RWPE1 (cell line): ENCODE measurements at regions not wholly inside any gene's neighbourhood (a gene's known extent, or its start where the extent isn't known, plus 50 kb on each side); places are given as distances from the start of the nearest gene placed in this dataset.

Experiments
- CTCF ChIA-PET: fragments of 350-600 bp; sonication (Branson Sonifier 250); formaldehyde crosslinking; extraction: SDS; loops from one replicate; lab custom pipeline; 2021; lab: Yijun Ruan, JAX
- POLR2A ChIA-PET: fragments of 400-600 bp; formaldehyde crosslinking; extraction: SDS; loops from one replicate; lab custom pipeline; 2020; ENCODE audit warnings: antibody characterized with exemption; ENCODE audit not compliant: low non-redundant PET; lab: Yijun Ruan, JAX
- DNase-seq: peaks from one replicate; pipeline ENCODE4 v3.0.0; 2012; ENCODE audit warnings: low spot score
- H3K27ac ChIP-seq: fragments of 450-650 bp; 2 replicates; pipeline ENCODE4 v1.5.1; 2017
- TF ChIP-seq, protein P1 (sequence below): fragments of 450-650 bp; conservative IDR thresholded peaks from 2 replicates; pipeline ENCODE4 v1.5.1; 2017; ENCODE audit warnings: low read depth, mild to moderate bottlenecking

DNA sequence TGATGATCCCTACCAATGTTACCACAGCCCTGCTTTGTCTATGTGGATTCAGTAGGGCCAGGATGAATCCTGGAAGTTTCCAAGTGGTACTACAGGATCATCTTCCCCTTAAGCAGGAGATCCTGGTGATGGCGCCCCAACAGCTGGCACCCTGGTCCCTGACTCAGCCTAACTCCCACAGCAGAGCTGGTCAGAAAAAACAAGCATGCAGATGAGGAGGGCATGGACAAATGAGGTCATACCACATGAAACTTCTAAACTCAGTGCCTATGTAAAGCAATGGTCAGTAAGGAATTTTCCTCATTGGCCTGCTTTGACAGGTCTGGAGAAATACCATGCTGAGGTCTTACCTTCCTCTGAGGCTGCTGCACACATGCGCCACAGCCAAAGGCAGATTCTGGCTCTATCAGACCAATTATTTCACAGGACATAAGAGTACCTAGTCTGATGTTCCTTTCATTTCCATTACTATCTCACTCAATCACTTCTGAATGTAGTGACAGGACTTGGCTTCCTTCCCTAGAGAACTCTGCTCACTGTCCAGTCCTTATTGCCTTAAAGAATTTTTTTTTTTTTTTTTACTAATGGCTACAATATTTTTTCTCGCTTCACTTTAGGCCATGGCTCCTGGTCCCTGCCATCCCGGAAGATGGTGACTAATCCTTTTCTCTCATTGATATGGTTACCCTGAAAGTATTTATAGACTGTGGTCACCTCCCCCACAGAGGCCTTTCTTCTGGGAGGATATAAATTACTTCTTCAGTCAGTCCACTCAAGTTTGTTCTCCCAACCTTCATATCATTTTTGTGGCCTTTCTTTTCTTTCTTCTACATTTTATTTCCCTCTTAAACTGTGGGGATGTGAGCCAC is 525.2 kb upstream of the PSMD7 start:
- CTCF ChIA-PET = no interaction called here
- no peak for DNase-seq
- POLR2A ChIA-PET = no interaction called here
- H3K27ac ChIP-seq = no peak overlapping the region
- TF ChIP-seq, protein P1, sequence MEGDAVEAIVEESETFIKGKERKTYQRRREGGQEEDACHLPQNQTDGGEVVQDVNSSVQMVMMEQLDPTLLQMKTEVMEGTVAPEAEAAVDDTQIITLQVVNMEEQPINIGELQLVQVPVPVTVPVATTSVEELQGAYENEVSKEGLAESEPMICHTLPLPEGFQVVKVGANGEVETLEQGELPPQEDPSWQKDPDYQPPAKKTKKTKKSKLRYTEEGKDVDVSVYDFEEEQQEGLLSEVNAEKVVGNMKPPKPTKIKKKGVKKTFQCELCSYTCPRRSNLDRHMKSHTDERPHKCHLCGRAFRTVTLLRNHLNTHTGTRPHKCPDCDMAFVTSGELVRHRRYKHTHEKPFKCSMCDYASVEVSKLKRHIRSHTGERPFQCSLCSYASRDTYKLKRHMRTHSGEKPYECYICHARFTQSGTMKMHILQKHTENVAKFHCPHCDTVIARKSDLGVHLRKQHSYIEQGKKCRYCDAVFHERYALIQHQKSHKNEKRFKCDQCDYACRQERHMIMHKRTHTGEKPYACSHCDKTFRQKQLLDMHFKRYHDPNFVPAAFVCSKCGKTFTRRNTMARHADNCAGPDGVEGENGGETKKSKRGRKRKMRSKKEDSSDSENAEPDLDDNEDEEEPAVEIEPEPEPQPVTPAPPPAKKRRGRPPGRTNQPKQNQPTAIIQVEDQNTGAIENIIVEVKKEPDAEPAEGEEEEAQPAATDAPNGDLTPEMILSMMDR = no peak

DNA sequence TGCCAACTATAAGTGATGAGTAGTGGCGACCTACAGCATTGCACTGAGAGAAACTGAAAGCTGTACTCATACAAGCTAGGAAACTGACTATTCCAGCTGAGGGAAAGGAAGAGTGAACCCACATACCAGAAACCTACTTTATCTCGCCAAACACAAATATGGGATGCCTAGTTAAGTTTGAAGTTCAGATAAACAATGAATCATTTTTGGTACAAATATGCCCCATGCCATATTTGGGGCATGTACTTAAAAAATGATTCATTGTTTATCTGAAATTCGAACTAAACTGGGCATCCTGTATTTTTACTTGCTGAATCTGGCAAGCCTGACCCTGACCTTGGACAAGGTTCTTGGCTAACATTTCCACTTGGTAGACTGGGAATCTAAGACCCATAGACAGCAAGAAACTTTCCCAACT is 527.8 kb upstream of the PSMD7 start:
- ChIA-PET CTCF (no interaction called here), POLR2A (no interaction called here)

DNA sequence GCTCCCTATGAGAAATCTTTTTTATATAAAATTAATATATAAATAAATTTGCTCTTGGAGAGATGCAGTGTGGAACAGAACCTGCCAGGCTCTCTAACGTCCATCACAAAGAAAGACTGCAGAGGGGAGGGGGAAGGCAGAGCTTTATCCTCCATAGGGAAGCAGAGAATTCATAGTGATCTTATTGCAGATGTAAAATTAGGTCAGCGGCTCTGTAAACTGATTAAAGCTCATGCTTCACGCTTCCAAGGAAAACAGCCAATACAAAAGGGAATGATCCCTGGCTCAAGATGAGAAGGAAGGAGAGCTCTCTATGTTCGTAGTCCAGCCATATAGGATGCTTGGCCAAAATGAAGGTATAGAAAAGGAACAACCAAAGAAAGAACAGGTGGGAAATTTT is 532.3 kb upstream of the PSMD7 start:
- no peak overlapping the region for H3K27ac ChIP-seq
- no peak for DNase-seq
- CTCF ChIA-PET = no interaction called here
- POLR2A ChIA-PET = no interaction called here
- TF ChIP-seq, protein P1 = no peak

More for the DNA sequence above, 527.8 kb upstream of the PSMD7 start:
- DNase-seq = no peak
- no peak overlapping the region for H3K27ac ChIP-seq
- TF ChIP-seq, protein P1 = no peak

DNA sequence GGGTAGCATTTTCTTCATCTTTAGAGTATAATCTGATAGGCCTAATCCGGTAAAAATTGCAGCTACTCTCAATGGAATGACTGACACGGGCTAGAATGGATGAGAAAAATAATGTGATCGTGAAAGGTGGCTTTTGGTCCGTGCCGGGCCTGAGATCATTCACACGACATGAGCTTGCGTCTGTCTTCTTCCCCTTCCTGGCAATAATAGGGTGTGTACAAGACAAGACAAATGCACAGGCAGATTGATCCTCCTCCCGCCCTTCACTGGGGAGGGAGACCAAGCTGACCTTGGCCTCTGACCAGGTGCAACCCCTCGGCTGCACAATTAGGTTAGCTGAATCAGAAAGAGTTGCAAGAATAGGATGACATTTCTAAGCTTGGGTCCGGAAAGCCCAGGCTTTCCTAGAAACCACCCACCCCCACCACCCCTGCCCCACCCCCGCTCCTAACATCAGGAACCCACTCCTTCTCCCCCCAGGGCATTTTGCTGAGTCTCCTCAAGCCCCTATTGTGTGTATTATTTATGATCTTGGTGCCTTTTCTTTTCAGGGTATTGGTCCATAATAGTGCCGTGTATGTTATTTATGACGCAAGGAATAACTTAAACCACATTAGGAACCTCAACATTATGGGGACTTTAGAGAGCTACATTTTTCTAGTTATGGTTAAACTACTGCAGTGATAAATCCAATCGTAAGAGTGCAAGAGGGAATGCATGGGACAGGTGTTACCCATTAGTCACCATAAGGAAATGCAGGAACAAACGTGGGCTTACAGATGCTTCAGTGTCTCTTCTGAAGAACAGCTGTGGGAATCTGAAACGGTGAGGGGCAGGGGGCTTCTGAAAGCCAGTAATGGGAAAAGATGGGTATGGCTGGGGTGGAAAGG is 540.1 kb upstream of the PSMD7 start:
- DNase-seq = no peak
- ChIA-PET POLR2A (no interaction called here), CTCF (no interaction called here)
- H3K27ac ChIP-seq = no peak overlapping the region
- TF ChIP-seq, protein P1 = no peak

DNA sequence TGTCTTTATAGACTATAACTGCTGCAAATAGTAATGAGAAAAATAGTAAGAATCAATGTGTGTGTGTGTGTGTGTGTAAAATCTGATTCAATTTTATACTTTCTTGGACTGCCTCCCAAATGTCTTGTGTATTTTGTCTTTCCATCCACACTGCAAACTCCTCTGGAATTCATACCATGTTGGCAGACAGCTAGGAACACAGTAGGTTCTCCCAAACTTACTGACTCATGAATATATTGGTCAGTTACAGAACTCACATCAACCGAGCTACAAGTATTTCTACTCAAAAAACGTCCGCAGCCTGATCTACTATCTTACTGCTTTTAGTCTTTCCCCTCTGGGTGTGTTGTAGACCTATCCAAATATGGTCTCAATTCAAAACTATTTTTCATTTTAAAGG is 542.7 kb upstream of the PSMD7 start:
- CTCF ChIA-PET = no interaction called here
- POLR2A ChIA-PET = no interaction called here
- TF ChIP-seq, protein P1 = no peak
- H3K27ac ChIP-seq = no peak overlapping the region
- peak; percentile 16 for DNase-seq

DNA sequence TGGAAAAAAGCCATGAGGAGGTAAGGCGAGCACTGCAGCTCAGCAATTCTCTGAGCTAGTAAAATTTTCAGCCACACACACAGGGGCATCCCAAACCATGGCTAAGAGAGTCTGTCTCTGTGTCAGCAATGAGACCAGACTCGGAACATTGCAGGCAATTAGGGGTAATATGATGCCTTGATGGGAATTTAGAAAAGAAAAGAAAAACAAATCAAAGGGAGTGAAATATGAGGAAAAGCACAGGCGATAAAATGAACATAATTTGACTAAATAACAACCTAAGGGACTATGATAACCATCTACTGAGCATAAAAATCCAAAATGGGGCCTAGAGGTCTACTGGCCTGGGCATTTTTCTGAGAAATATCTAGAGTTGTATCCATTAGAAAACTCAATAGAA is 546.0 kb upstream of the PSMD7 start:
- DNase-seq = no peak
- no peak overlapping the region for H3K27ac ChIP-seq
- CTCF ChIA-PET = no interaction called here
- TF ChIP-seq, protein P1 = no peak
- POLR2A ChIA-PET = no interaction called here
